GM12891 (cell line): ENCODE measurements at regions not wholly inside any gene's neighbourhood (a gene's known extent, or its start where the extent isn't known, plus 50 kb on each side); places are given as distances from the start of the nearest gene placed in this dataset.

ENCODE experiments used
- POLR2A ChIP-seq: IDR thresholded peaks from 2 replicates; pipeline ENCODE4 v1.6.1; 2011; ENCODE audit warnings: low read depth, low read length, control low read depth
- TAF1 ChIP-seq: IDR thresholded peaks from 2 replicates; pipeline ENCODE4 v1.6.1; 2011; ENCODE audit warnings: low read depth, low read length, control low read depth

GRCh38 chr10:28400176-28400575, 97.3 kb upstream of the MPP7 start:
- no peak for TF ChIP-seq POLR2A
- TF ChIP-seq TAF1, result no peak
